Activated T-cell treated with anti-CD3 and anti-CD28 coated beads, Interleukin-2, amount 50 U/mL, for 4 hours (primary cell): ENCODE measurements at regions not wholly inside any gene's neighbourhood (a gene's known extent, or its start where the extent isn't known, plus 50 kb on each side); places are given as distances from the start of the nearest gene placed in this dataset.
"Not testable (repeated sequence)": the region's sequence is repeated elsewhere in the genome, so short reads cannot be mapped to it uniquely, and the experiment has no call there.

Source experiments
- ATAC-seq, 2 donors: fragments of 200-7000 bp; cut with Tn5 transposase; one replicate each; pipeline ENCODE4 v1.10.0; 2021
- DNase-seq: peaks from one replicate; pipeline ENCODE4 v3.0.0-alpha.2; 2020
- H3K27me3 Mint-ChIP-seq: one replicate; pipeline ENCODE4 v1.8.0; 2021; ENCODE audit warnings: low read depth, mixed read lengths
- H3K36me3 Mint-ChIP-seq: one replicate; pipeline ENCODE4 v1.8.0; 2022; ENCODE audit warnings: mixed read lengths; ENCODE audit not compliant: insufficient read depth
- H3K4me1 Mint-ChIP-seq: one replicate; pipeline ENCODE4 v1.8.0; 2021; ENCODE audit warnings: low read depth, mixed read lengths
- H3K4me3 Mint-ChIP-seq: one replicate; pipeline ENCODE4 v1.8.0; 2021; ENCODE audit warnings: mild to moderate bottlenecking, moderate library complexity, mixed read lengths
- H3K9me3 Mint-ChIP-seq: one replicate; pipeline ENCODE4 v1.8.0; 2021; ENCODE audit warnings: mixed read lengths

DNA sequence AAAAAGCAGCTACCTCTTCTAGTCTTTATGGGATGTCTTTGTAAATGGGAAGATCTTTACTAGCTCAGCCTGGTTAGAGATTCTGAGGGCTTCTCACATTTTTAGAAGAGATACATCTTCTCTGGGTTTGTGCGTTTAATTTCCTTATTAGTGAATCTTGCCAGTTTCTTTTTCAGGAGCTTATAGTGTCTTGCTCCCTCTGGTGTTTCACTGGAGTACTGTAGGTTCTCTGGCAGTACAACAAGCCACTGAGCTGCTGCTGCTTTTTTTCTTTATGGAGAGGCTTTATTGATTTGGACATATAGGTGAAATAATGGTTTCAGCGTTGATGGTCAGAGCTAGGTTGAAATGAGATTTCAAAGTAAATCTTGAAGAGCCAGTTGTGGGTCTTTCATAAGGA is 82.9 kb downstream of the LAS1L start:
- DNase-seq: no peak
- Mint-ChIP-seq H3K9me3 (no peaks in the 10 kb centered on the region), H3K4me3 (no peak overlapping the region), H3K36me3 (no peaks in the 10 kb centered on the region), H3K27me3 (no peaks in the 10 kb centered on the region), H3K4me1 (no peaks in the 10 kb centered on the region)
- ATAC-seq: no peak

DNA sequence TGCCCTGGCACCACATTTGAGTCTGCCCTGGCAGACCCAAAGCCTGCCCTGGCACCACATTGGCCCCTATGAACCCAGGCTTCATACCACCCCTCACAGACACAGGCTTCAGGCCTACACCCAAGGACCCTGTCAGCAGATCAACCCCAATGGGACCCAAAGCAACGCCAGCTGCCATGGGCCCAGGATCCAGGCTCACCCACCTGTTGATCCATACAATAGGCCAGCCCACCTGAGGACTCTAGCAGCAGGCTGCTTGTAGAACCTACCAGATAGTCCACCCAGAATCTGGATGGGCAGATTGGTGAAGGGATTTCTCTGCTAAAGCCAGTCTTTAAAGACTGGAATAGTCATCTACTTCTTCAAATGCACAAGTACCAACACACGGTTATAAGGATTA is 114.4 kb downstream of the LAS1L start:
- no peaks in the 10 kb centered on the region for H3K4me1 Mint-ChIP-seq
- H3K27me3 Mint-ChIP-seq: no peaks in the 10 kb centered on the region
- H3K36me3 Mint-ChIP-seq: no peaks in the 10 kb centered on the region
- no peak for DNase-seq
- no peak for ATAC-seq
- no peak overlapping the region for H3K4me3 Mint-ChIP-seq
- peaks cover 7% of the 10 kb centered on the region for H3K9me3 Mint-ChIP-seq

DNA sequence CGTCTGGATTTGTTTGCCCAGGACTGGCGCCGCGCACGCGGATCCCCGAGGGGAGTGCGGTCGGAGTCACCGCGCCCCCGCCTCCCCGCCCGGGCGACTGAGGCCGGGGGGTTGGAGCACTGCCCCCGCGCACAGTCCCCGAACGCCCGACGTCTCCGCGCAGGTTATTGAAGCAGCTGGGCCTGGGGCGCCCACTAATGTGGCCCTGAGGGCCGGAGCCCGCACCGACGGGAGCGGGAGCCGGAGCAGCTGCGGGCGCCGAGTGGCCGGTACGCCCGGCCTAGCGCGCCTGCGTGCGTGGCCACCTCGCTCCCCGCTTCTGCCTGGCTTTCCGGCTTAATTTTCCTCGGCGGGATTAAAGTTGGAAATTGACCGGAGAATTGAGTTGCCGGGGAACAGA is 126.9 kb downstream of the LAS1L start:
- H3K9me3 Mint-ChIP-seq, H3K4me3 Mint-ChIP-seq, H3K4me1 Mint-ChIP-seq, H3K36me3 Mint-ChIP-seq, DNase-seq: not testable (repeated sequence)
- ATAC-seq: peak in 1 of 2 donors; percentile 14
- peaks cover 23% of the 10 kb centered on the region for H3K27me3 Mint-ChIP-seq

GRCh38 chrX:65407157-65407626 is 127.4 kb downstream of the LAS1L start:
- H3K4me3 Mint-ChIP-seq: peak overlapping the region; percentile 51
- H3K36me3 Mint-ChIP-seq: no peaks in the 10 kb centered on the region
- H3K9me3 Mint-ChIP-seq: peaks cover 5% of the 10 kb centered on the region
- peak; percentile 32 to 65 for ATAC-seq
- peaks cover 23% of the 10 kb centered on the region for H3K27me3 Mint-ChIP-seq
- peaks cover 2% of the 10 kb centered on the region for H3K4me1 Mint-ChIP-seq
- DNase-seq: no peak

DNA sequence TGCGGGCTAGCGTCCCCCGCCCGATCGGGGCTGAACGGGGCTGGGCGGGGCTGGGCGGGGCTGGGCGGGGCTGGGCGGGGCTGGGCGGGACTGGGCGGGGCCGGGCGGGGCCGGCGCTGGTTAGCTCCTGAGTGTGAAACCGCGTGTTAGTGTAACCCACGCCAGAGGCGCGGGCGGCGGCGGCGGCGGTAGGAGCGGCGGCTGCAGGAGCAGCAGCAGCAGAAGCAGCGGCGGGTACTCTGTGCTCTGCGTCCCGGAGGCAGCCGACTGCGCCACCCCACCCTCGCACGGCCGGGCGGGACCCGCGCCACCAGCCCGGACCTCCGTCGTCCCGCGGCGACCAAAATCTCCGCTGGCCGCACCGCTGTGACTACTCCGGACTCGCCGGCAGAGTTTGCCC is 128.1 kb downstream of the LAS1L start:
- peaks cover 5% of the 10 kb centered on the region for H3K9me3 Mint-ChIP-seq
- peaks cover 24% of the 10 kb centered on the region for H3K27me3 Mint-ChIP-seq
- peak overlapping the region; percentile 56 for H3K4me3 Mint-ChIP-seq
- H3K36me3 Mint-ChIP-seq: no peaks in the 10 kb centered on the region
- DNase-seq (no peak), ATAC-seq (peak; percentile 54 to 55)
- peaks cover 2% of the 10 kb centered on the region for H3K4me1 Mint-ChIP-seq

- H3K9me3 Mint-ChIP-seq: peaks cover 3% of the 10 kb centered on the region
- H3K36me3 Mint-ChIP-seq: peaks cover 14% of the 10 kb centered on the region
- peaks cover 3% of the 10 kb centered on the region for H3K27me3 Mint-ChIP-seq
- H3K4me3 Mint-ChIP-seq: no peak overlapping the region
- DNase-seq: no peak
- no peaks in the 10 kb centered on the region for H3K4me1 Mint-ChIP-seq
- ATAC-seq: no peak
These were observed 142.3 kb downstream of the LAS1L start for GRCh38 chrX:65392284-65392683.

- not testable (repeated sequence) for H3K4me3 Mint-ChIP-seq, H3K27me3 Mint-ChIP-seq, ATAC-seq, DNase-seq, H3K4me1 Mint-ChIP-seq, H3K9me3 Mint-ChIP-seq
- H3K36me3 Mint-ChIP-seq: peaks cover 11% of the 10 kb centered on the region
These were observed 145.5 kb downstream of the LAS1L start for GRCh38 chrX:65389120-65389519.
